Muscle of arm (tissue), 1 donor: ENCODE measurements at regions not wholly inside any gene's neighbourhood (a gene's known extent, or its start where the extent isn't known, plus 50 kb on each side); places are given as distances from the start of the nearest gene placed in this dataset.
A peak's percentile ranks its signal among the peaks of the same experiment; 100 is the strongest.

Source experiments
- DNase-seq: peaks from one replicate; pipeline ENCODE4 v3.0.0-alpha.2; 2013

DNA sequence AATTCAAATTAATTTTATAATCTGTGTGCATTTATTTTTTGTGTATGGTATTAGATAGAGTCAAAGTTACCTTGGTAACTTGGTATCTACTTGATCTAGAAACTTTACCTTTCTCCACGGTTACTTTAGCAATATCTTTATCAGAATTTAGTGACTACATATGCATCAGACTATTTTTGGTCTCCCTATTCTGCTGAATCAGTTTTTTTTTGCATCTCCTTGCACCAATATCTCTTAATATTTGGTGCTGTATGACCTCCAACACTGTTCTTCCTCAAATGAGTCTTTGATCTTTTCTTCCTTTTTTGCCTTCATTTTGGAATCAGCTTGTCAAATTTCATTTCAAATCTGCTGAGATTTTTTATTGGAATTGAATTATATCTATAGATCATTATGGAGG, 828.2 kb upstream of the FOXG1 start:
- DNase-seq, result no peak

DNA sequence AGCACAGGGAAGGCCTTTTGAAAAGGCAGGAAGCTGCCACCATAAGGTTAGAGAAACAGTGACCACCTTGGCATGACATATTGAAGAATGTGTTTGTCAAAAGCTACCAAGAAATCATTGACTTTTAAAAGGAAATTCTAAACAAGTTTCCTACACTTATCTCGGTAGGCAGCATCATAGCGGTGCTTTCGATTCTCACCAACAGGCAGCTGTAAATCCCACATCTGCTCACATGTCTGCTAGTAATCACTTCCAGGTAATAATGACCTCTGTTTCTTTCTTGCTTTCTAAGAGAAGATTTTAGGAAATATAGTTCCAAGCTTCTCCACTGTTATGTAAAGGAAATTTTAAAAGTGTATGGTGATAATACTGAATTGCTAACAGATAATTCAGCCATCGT, 821.1 kb upstream of the FOXG1 start:
- DNase-seq, result no peak

DNA sequence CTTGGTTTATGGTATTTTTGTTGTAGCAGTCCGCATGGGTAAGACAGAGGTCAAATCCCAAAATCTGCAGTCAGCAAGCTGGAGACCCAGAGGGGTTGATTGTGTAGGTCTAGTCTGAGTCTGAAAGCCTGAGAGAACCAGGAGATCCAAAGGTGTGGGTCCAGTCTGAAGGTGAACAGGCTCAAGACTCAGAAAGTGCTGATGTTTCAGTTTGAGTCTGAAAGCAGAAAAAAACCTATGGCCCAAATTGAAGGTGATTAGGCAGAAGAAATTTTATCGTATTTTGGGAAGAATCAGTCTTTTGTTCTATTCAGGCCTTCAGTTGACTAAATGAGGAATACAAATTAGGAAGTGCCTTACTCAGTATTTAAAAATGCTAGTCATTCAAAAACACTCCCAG, 807.8 kb upstream of the FOXG1 start:
- DNase-seq, result no peak

DNA sequence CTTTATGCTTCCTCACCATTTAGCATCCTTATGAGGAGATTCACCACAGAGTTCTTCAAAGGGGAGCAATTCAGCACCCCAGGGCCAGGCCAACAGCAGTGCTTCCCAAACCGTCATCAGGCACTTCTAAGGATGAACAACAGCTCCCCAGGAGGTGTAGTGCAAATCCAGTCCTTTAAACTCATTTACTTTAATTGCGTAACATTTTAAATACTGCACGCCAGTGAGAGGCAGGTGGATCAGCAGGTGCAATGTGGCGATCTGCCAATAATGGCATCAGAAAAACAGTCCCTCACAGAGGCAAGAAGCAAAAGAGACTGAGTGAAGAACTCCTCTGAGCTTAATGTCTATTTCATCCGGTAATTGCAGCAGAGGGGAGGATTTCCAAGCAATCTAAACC, 770.9 kb upstream of the FOXG1 start:
- no peak for DNase-seq

DNA sequence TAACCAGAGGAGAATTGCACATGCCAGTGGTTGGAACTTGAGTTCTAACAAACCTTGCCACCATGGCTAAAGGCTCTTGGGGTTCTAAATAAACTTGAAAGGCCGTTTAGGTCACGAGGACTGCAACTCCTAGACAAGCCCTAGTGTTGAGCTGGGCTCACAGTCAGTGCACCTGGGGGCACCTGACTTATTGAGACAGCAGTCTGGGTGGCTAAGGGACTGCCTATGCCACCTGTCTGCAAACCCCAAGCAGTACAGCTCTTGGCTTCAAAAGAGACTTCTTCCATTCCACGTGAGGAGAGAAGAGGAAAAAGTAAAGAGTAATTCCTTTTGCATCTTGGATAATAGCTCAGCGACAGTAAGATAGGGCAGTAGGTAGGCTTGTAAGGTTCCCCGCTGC, 765.6 kb upstream of the FOXG1 start:
- DNase-seq, result no peak

DNA sequence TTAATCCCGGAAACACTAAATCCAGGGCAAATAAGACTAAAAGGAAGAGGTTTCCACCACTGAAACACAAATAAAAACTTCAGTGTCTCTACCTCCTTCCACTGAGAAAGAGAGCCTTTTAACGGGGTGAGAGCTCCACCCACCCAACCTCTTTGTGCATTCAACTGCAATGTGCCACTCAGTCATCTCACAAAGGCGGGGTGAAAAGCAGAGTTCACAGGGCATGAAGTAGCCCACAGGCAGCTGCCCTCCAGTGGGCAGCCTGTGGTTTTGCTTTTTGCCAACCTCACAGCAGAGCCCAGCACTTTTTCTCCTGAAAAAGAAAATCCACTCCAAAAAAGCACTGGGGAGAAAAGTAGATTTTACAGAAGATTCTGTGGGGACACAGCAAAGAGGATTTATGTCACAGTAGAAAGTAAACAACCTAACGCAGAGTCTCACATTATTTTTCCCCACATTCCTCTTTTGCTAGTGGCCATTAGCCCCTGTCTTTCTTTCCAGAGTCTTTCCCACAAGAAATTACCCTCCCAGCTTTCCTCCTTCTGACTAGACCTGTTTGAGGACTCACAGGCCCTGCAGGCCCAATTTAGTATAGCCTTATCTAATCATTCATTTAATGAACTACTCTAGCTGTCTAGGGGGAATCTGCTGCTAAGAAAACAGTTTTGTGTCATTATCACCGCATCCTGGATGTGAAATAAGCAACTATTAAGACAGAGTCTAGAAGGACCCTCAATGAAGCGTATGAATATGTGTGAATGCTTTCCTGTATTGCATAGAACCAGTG, 753.8 kb upstream of the FOXG1 start:
- DNase-seq, result no peak

DNA sequence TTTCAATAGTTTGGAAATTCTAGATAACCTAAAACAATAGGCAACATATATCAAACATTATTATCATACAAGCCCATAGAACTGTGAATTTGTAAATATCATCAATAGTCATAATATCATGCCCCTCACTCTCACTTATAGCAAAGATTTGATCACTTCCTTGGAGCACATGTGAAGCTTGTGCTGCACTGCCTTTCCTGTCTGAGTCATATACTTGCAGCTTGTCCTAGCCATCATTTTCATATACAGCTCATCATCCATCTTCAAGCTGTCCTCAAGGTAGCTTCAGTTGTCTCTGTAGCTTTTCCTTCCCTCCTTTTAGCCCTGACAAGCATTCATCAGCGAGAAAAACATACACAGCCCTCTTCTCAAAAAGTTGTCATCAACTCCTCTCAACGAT, 746.5 kb upstream of the FOXG1 start:
- no peak for DNase-seq

DNA sequence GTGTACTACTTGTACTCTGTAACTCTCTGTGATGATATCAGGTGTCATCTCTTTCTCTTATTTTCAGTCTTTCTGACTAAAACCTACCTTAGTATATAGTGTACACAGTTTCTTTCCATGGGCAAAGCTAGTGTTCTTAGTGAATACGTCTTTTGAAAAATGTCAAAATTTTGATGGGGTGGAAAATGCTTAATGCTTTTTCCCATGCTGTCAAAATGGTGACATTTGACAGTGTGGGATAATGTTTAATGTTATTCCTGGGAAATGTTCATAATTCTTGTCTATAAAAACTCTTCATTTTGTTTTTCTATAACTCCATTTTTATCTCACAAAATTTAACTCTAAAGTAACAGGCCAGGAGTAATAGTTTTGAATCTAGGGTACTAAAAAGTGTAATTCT, 742.7 kb upstream of the FOXG1 start:
- DNase-seq, result no peak

DNA sequence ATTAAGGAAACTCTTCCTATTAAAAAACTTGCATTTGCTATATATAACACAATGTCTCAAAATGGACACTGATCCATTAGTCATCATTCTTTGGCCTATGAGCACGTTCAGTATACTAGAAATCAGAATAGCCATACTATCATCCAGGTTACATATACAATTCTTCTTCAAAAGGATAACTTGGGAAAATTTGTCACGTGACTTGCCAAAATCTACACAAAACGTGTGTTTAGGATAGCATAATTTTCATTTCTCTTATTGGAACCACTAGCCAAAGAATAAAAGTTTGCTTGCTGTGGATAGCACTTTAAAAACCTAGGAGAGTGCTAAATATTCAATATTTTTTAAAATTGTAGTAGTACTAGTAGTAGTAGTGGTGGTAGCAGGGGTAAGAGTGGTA, 714.3 kb upstream of the FOXG1 start:
- no peak for DNase-seq

DNA sequence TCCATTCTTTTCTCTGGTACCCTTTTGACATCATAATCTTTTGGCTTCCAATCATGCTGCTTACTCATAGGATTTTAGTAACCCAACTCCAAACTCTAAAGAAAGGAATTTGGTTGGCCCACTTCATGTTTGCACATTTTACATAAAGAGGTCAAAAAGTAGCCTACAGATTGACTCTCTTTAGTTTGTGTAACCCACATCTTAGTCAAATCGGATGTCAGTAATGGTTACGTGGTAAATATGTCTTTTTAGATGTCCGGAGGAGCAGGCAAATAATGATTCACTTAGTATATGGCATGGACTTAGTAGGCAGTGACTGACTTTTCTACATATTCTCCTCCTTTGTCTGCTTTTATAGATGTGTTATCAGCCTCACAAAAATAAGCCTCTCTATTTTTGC, 711.6 kb upstream of the FOXG1 start:
- DNase-seq, result no peak

DNA sequence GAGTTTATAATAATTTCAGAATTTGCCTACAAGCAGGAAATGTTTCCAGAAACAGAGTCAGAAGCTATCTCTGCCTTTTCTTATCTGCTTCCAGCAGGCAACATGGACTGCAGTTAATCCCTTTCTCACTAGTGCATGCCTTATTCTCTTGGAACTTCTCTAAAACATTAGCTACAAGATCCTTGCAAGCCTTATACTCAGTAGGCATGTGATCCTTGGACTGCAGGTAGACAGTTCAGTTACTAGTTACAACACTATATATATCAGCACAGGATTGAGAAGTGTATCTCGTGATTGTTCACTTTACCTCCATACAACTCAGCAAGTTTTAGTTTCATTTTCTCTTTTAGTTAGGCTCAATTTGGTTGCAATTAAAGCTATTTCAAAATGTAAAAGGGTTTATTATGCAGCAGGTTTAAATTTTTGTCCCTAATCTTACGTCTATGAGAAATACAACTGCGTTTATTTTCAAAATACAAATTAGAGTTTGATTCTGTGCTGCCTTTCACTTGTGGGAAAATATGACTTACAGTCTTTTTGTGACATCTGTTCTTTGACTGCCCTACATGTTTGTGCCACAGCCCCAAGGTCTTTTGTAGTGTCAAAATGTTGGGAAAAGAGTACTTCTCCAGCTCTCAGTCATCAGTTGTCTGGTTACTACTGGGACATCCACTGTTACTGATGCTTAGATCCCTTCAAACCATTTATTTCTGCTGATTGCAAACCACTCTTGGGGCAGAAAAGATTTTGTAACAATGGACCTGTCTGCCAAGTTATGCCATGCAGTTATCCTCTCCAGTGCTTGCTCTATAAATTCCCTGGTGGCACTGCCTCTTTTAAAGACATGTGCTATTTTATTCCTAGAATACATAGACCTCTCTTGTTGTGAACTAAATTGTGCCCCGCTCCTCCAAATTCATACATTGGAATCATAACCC, 709.0 kb upstream of the FOXG1 start:
- peak; percentile 7 for DNase-seq

DNA sequence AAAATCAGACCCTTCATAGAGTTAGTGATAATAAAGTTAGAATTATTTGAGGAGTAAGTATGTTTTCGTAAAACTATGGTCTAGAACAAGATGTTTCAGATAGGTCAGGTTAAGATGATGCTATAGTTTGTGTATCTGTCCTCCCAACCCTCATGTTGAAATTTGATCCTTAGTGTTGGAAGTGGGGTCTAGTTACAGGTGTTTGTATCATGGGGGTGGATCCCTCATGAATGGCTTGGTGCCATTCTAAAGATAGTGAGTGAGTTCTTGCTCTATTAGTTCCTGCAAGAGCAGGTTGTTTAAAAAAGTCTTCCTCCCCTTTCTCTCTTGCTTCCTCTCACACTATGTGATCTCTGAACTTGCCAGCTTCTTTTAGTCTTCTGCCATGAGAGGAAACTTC, 707.3 kb upstream of the FOXG1 start:
- DNase-seq, result no peak

DNA sequence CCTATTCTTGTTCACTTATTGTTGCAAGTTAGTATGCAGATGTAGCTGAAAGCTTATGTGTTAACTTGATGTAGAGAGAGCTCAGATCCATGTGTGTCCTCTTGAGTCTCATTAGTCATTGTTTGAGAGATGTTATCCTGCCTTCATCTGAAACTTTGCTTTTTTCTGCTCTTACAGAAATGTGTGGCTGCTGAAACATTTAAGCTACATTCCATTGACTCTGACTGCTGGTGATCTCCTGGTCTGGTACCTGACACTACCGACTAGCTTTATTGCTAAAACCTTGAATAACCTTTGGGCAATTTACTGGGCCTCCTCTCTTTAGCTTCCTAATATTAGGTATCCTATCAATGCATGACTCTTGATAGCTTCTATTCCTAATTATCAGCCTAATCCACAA, 705.6 kb upstream of the FOXG1 start:
- DNase-seq, result no peak

DNA sequence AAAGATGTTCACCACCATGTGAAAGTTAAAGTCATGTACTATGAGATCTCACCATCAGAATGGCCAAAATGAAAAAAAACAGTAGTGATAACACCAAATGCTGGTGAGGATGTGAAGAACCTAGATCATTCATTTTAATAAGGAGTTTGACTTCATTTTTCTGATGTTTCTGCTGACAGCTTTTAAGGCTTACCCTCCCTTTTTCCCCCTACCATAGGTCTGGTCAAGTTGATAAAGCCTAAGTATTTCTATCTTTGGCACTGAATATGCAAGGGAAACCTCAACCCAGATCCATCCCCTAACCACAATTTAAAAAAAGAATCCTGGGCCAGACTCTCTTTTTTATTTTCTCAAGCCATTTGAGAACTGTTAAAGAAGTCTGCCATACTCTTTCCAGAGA, 689.6 kb upstream of the FOXG1 start:
- no peak for DNase-seq

DNA sequence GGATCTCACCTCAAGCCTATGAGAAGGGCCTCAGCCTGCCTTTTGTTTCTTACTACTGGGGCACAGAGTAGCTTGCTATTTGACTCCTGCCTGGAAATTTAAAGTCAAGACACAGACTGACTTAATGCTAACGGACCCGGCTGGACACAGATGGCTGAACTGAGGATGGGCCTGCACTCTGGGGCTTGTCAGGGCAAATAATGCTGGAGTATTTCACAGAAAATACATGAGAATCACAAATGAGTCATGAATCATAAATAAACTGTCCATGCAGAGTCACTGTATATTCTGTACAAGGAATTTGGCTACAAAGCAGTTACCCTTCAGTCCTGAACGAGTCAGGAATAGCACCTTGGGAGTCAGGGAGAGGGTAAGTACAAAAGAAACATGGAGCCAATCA, 683.2 kb upstream of the FOXG1 start:
- no peak for DNase-seq

DNA sequence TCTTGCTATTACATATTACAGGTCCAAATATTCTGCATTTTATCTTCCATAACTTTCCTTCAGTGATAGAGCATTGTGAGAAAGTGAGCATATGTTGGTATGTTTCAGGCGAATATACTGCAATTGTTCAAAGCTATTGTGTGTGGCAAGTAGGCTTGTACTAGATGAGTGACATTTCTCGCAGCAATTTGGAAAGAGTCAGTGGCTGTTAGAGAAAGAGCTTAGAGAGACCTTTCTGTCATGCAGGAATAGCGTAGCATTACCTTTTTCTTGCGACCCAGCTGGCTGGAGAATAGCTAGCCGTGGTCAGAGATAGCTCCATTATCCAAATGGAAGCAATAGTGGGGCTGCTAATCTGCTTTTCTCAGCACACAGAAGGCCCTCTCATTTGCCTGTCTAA, 678.5 kb upstream of the FOXG1 start:
- DNase-seq, result no peak

DNA sequence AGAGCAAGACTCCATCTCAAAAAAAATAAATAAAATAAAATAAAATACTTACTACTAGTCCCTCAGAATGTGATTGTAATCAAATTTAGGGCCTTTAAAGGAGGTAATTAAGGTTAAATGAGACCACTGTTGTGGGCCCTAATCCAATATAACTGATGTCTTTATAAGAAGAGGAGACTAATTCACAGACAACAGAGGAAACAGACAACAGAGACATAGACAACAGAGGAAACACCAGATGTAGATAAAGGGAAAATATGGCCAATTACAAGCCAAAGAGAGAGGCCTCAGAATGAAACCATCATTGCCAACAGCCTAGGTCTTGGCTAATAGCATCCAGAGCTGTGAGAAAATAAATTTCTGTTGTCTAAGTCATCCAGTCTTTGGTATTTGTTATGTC, 669.0 kb upstream of the FOXG1 start:
- DNase-seq, result no peak

DNA sequence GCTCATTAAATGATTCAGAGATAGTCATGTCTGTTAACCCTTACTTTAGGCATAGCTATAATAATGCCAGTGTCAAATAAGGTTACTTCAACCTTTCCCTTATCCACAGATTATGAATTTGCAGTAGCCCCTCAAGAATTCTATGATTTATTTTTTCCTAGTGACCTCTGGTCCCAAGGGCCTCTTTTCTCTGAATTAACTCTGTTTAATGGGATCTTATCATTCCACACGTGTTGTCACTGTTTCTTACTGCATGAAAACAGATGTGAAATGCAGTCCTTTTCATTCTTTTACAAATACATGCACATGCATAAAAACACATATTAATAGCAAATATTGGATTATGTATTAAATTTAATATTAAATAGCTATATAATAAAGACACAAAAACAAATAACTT, 667.7 kb upstream of the FOXG1 start:
- DNase-seq, result no peak

DNA sequence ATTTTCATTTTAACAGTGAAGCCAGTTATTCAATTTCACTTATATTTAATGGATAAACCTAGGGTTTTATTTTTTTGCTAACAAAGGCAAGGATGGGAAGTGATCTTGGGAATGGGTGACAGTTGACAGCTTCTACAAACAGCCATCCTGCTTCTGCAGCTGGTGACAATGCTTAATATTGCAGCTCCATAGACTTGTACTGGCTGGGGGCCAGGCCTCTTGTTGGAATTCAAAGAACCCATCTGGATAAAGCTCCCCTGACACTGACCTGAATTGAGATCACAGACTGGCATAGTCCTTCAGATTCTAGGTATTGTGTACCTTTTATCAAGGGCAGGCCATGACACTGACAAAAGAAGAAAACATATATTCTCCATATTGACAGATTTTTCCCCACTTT, 664.6 kb upstream of the FOXG1 start:
- no peak for DNase-seq

DNA sequence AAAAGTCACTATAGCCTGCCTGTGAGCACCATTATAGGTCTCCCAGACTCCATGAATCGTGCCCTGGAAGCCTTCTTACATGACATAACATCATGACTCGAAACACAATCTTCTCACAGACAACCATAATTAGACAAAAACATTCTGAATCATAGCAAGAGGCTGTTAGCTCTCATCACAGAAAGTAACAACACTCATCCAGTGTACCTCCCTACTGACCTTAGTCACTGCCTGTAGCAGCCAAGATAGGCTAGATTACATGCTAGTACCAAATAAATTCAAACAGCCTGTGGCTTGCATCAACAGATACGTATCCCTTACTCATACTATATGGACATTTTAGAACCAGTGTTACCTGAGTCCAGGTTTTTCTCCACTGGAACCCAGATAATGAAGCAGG, 663.8 kb upstream of the FOXG1 start:
- DNase-seq, result no peak

DNA sequence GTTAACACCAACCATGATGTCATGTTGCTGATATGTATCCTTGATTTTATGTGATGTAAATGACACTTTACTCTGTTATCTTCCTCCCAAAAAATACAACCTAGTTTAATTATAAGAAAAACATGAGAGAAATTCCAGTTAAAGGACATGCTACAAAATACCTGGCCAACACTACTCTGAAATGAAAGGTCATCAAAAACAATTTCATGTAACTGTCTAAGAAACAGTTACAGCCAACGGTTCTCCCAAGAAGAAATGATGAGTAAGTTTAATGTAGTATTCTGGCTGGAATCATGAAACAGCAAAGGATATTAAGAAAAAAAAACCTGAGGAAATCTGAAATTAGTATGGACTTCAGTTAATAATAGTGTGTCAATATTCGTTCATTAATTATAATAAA, 653.3 kb upstream of the FOXG1 start:
- no peak for DNase-seq

DNA sequence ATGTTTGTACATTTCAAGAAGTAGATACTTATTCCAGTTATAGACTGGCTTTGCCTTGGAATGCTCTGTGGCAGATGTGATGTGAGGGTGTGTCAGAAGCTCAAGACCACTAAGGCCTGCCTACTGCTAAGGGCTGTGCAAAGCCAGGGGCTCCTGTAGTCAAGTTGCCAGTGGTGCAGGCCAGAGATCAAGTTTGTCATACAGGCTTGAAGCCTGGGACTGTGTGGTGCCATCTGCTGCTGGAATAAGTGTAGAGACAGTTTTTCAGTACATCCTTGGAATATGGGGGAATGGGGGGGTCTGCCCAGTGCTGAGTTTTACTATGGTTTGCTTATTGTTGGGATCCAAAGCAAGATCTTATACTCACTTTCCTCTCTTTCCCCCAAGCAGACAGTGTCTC, 649.9 kb upstream of the FOXG1 start:
- DNase-seq, result no peak

DNA sequence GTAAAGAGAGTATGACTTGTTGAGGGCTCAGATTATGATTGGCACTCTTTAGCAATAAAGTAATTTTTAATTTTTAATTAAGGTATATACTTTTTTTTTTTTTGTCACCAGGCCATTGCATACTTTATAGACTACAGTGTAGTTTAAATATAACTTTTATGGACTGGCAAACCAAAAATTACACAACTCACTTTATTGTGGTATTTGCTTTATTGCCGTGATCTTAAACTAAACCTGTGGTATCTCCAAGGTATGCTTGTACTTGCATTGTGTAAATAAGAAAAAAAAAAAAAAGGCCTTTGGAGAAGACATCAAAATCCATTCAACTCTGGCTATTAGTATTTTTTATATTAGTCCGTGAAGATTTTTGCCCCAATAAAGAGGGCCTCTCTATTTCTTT, 646.7 kb upstream of the FOXG1 start:
- DNase-seq, result no peak
